Ureter (tissue), 1 donor: ENCODE measurements at regions not wholly inside any gene's neighbourhood (a gene's known extent, or its start where the extent isn't known, plus 50 kb on each side); places are given as distances from the start of the nearest gene placed in this dataset.
"Not testable (repeated sequence)": the region's sequence is repeated elsewhere in the genome, so short reads cannot be mapped to it uniquely, and the experiment has no call there.

Experiments
- DNase-seq: peaks from one replicate; pipeline ENCODE4 v3.0.0-alpha.2; 2020; ENCODE audit warnings: low spot score
- donor health status: DM: yes; HTN: yes; CAD: no.

GRCh38 chr1:95297906-95298305, 63.9 kb downstream of the RWDD3 start:
- not testable (repeated sequence) for DNase-seq

DNA sequence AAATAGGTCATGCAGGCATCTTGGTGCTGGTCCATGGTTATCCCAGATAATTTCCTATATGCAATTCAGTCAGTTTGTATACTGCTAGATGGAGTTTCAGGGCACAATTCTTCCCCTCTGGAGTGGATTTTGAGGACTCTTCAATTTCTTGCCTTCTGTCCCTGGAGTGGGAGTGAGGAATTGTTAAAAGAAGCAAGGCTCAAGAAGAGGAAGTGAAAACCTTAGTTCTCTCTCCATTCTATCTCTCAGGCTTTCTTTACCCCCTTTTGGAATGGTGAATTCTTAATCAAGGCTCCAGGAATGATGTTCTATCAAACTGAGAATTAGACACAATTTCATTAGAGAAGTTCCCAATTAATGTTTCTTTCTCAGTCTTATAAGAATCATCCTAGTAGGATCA, 67.1 kb downstream of the RWDD3 start:
- DNase-seq: no peak

GRCh38 chr1:95301614-95302013, 67.6 kb downstream of the RWDD3 start:
- no peak for DNase-seq

DNA sequence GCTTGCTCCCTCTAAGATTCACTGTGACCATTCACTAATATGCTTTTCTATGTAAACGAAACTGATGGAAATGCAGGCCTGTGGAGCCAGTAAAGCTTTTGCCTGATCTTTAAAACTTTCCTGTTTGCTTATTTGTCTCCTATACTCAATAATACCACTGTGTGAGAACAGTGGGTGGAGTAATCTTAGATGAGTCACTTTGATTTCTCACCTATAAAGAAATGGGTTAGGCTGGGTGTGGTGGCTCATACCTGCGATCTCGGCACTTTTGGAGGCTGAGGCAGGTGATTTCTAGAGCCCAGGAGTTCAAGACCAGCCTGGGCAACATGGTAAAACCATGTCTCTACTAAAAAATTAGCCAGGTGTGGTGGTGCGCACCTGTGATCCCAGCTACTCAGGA, 70.8 kb downstream of the RWDD3 start:
- no peak for DNase-seq

GRCh38 chr1:95308276-95309030, 74.4 kb downstream of the RWDD3 start:
- DNase-seq: no peak

DNA sequence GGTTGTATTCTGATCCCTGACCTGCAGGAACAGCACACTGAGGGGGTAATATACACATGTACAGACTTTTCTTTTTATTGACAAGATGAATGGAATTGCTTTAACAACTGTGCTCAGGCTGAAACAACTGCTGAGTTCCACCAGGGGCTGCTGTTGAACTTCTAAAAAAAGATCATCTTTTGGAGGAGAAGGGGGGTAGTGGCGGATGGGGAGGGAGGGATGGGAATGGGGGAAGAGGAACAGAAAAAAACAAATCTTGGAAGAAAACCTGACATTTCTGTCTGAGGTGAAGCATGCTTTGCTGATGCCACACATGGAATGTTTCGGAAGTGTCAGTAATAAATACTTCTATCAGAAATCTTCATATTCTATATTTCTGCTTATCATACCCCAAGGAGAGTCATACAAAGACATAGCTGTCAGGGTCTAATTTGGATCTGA, 75.0 kb downstream of the RWDD3 start:
- DNase-seq: no peak

- no peak for DNase-seq
These were observed 77.0 kb downstream of the RWDD3 start for GRCh38 chr1:95311014-95311413.

GRCh38 chr1:95311762-95312161, 77.8 kb downstream of the RWDD3 start:
- no peak for DNase-seq

- DNase-seq: no peak
These were observed 78.2 kb downstream of the RWDD3 start for GRCh38 chr1:95312181-95312580.

DNA sequence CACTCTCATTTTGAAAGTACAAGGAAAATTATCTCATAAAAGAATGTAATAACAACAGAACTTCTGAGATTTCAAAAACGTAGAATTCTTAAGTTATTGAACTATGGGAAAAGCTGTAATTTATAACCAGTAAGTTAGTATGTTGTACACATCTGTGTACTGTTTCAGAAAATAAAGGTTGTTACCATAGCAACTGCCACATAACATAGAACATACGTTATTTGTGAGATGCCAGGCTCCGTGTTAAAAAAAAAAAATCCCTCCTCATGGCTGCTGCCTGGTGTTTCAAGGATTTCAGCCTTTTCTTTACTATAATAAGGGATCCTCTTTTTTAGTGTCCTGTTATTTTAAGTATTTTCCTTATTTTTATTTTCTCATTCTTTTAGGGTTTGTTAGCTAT, 79.5 kb downstream of the RWDD3 start:
- DNase-seq: no peak

DNA sequence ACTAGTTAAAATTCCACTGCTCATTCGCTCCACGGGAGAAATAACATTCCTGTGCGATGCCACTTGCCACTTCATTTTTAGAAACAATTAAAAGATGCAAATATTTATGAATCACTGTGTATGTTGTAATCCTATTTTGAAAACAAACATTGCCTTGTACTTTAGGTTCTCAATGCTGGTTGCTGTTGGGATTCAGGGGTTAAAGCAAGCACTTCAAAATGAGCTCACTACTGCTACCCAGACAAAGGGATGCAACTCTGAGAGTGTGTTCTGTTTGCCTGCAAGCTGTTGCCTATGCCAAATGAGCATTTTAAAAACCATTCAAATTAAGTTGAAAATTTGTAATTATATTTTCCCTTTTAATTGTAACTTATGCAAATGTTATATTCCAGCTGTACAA, 87.5 kb downstream of the RWDD3 start:
- DNase-seq: no peak

DNA sequence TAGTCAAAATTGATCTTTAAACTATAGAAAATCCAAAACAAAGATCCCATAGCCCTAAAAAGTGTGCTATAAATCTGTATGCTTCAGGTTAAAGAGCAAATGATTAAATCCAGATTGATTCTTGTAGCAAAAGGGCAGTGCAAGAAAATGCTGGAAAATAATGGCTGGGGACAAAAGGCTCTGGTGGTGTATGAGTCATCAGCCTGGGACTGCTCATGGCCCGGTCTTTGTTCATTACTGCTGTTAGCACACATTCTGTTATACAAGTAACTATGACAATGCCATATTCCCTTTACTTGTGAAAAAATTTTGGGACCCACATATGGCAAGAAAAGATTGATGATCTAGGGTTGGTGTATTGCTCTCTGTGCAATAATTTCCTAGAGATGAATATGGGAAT, 89.1 kb downstream of the RWDD3 start:
- no peak for DNase-seq

- no peak for DNase-seq
These were observed 91.3 kb downstream of the RWDD3 start for GRCh38 chr1:95325349-95325748.

DNA sequence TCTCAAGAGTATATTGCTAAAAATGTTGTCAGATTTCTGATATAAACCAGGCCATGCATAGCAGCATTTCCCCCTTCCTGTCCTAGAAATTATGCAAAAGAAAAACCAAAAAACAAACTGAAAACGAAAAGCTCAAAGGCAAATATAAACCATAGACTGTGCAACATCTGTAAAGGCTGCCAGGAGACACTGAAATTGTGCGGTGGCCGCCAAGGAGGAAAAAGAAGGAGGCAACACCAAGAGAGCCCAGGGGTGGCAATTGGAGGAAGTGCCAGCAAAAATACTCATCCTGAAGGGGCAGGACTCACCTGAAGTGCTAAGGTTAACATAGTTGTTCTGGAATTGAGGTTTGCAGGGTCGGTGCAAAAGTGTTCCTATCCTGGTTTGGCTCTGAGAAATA, 92.0 kb downstream of the RWDD3 start:
- no peak for DNase-seq

- DNase-seq: no peak
These were observed 98.7 kb downstream of the RWDD3 start for GRCh38 chr1:95332754-95333153.

DNA sequence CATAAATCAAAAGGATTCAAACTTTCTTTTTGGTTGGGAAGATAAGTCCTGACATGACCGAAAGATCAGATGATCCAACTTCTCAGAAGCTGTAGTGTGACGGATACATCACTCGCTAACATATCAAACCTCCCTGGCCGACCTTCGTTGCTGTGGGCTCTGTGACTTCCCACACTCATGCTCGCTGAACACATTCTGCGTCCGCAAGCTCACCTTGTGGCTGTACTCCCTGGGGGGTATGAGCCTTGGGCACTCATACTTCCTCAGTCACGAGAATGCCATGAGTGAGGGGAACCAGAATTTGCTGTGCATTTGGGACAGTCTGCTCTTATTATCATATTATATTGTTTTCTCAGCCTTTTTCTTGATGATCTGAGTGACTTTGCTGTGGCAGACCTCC, 105.4 kb downstream of the RWDD3 start:
- no peak for DNase-seq

DNA sequence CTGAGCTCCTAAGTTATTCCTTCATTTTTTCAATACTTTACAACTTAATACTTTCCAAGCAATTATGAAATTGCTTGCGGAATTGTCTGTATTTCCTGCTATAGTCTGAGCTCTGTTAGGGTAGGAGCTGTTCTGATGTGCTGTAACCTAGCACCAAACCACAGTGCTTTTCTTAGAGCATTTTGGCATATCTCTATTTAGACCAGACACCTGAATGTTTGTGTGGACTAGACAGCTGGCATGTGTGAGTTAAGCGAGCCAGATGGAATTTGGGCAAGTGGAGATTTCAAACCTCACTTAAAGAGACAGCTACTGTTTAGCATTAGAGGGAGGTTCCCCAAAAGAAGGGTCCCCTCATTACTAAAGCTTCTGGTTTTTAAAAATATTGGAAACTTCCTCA, 106.1 kb downstream of the RWDD3 start:
- no peak for DNase-seq

- no peak for DNase-seq
These were observed 118.8 kb downstream of the RWDD3 start for GRCh38 chr1:95352767-95353166.

- DNase-seq: no peak
These were observed 119.2 kb downstream of the RWDD3 start for GRCh38 chr1:95353194-95353593.

- DNase-seq: no peak
These were observed 130.5 kb downstream of the RWDD3 start for GRCh38 chr1:95364546-95364945.

DNA sequence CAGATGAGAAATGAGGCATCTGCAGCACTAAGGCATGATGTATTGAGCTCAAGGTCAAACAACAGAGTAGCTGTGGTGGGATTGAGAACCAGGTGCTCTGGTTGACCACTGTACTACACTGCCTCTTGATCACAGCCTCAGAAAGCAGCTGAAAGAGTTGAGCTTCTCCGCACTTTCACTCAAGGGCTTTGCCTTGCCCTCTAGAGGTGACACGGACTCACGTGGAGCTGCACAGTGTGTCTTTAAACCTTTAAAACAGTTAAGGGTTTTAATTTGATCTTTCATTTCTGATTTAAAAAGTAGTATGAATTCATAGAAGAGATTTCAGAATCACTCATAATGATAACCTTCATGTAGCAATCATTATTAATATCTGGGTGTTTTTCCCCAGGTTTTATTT, 132.5 kb downstream of the RWDD3 start:
- DNase-seq: no peak

- no peak for DNase-seq
These were observed 134.2 kb downstream of the RWDD3 start for GRCh38 chr1:95368178-95368577.

- DNase-seq: no peak
These were observed 136.1 kb downstream of the RWDD3 start for GRCh38 chr1:95369985-95370690.
